Trophoblast cell (in vitro differentiated cells and primary cell): ENCODE measurements at regions not wholly inside any gene's neighbourhood (a gene's known extent, or its start where the extent isn't known, plus 50 kb on each side); places are given as distances from the start of the nearest gene placed in this dataset.
A peak's percentile ranks its signal among the peaks of the same experiment; 100 is the strongest.

Experiments
- DNase-seq, 2 donors: peaks; one replicate each; pipeline ENCODE4 v3.0.0-alpha.2; 2016
- H2AFZ ChIP-seq: 2 replicates; pipeline ENCODE4 v1.6.1; 2013; ENCODE audit warnings: low read length, moderate library complexity, mild to moderate bottlenecking; ENCODE audit not compliant: insufficient read depth, poor library complexity
- H2AK5ac ChIP-seq: 2 replicates; pipeline ENCODE4 v1.6.1; 2013; ENCODE audit warnings: mild to moderate bottlenecking, low read length
- H2BK120ac ChIP-seq: 2 replicates; pipeline ENCODE4 v1.6.1; 2013; ENCODE audit warnings: low read length, mild to moderate bottlenecking, moderate library complexity; ENCODE audit not compliant: insufficient read depth, poor library complexity
- H2BK12ac ChIP-seq: 2 replicates; pipeline ENCODE4 v1.6.1; 2013; ENCODE audit warnings: mild to moderate bottlenecking, low read length, moderate library complexity
- H2BK5ac ChIP-seq: 2 replicates; pipeline ENCODE4 v1.6.1; 2013; ENCODE audit warnings: low read length, low read depth, moderate library complexity, mild to moderate bottlenecking; ENCODE audit not compliant: poor library complexity
- H3K14ac ChIP-seq: 2 replicates; pipeline ENCODE4 v1.6.1; 2013; ENCODE audit warnings: mild to moderate bottlenecking, low read length
- H3K18ac ChIP-seq: 2 replicates; pipeline ENCODE4 v1.6.1; 2013; ENCODE audit warnings: mild to moderate bottlenecking, low read length
- H3K23ac ChIP-seq: 2 replicates; pipeline ENCODE4 v1.6.1; 2013; ENCODE audit warnings: low read length
- H3K27ac ChIP-seq: 2 replicates; pipeline ENCODE4 v1.5.1; 2013; ENCODE audit warnings: low read depth, mild to moderate bottlenecking, inconsistent platforms, low read length, moderate library complexity
- H3K27me3 ChIP-seq: 2 replicates; pipeline ENCODE4 v1.6.1; 2013; ENCODE audit warnings: inconsistent platforms, mild to moderate bottlenecking, low read length, moderate library complexity; ENCODE audit not compliant: insufficient read depth
- H3K36me3 ChIP-seq, 2 experiments: 1 replicate in 1 of 2; 2 replicates in 1 of 2; pipeline ENCODE4 v1.6.1; 2013; ENCODE audit warnings: low read length in 2 of 2, mild to moderate bottlenecking in 2 of 2, moderate library complexity in 1 of 2; ENCODE audit not compliant: insufficient read depth in 2 of 2, control insufficient read depth in 1 of 2
- H3K4ac ChIP-seq: 2 replicates; pipeline ENCODE4 v1.6.1; 2013; ENCODE audit warnings: low read depth, mild to moderate bottlenecking, low read length, moderate library complexity
- H3K4me1 ChIP-seq, 2 experiments: 1 replicate in 1 of 2; 2 replicates in 1 of 2; pipeline ENCODE4 v1.6.1; 2013; ENCODE audit warnings: low read length in 2 of 2, mild to moderate bottlenecking in 2 of 2, moderate library complexity in 1 of 2; ENCODE audit not compliant: insufficient read depth in 2 of 2, control insufficient read depth in 1 of 2
- H3K4me2 ChIP-seq: 2 replicates; pipeline ENCODE4 v1.6.1; 2013; ENCODE audit warnings: inconsistent platforms, mild to moderate bottlenecking, low read length, moderate library complexity
- H3K4me3 ChIP-seq: 2 replicates; pipeline ENCODE4 v1.5.1; 2013; ENCODE audit warnings: mild to moderate bottlenecking, low read depth, low read length, inconsistent platforms
- H3K79me1 ChIP-seq: one replicate; pipeline ENCODE4 v1.6.1; 2013; ENCODE audit warnings: low read length
- H3K79me2 ChIP-seq: 2 replicates; pipeline ENCODE4 v1.6.1; 2013; ENCODE audit warnings: low read length, mild to moderate bottlenecking; ENCODE audit not compliant: control insufficient read depth, insufficient read depth, poor library complexity
- H3K9ac ChIP-seq: 2 replicates; pipeline ENCODE4 v1.6.1; 2013; ENCODE audit warnings: mild to moderate bottlenecking, low read length
- H3K9me3 ChIP-seq: 2 replicates; pipeline ENCODE4 v1.6.1; 2013; ENCODE audit warnings: low read depth, mild to moderate bottlenecking, control low read depth, inconsistent platforms, low read length; ENCODE audit not compliant: insufficient read depth
- H4K12ac ChIP-seq: 2 replicates; pipeline ENCODE4 v1.6.1; 2013; ENCODE audit warnings: low read depth, mild to moderate bottlenecking, low read length, moderate library complexity
- H4K8ac ChIP-seq: 2 replicates; pipeline ENCODE4 v1.6.1; 2013; ENCODE audit warnings: low read depth, mild to moderate bottlenecking, low read length, moderate library complexity
- H4K91ac ChIP-seq: one replicate; pipeline ENCODE4 v1.6.1; 2013; ENCODE audit warnings: low read depth, mild to moderate bottlenecking, low read length, moderate library complexity
- WGBS: extraction: QIAGEN DNeasy Blood & Tissue Kit; methylation state at CpG from one replicate; pipeline ENCODE4 v1.1.7; 2013; ENCODE audit warnings: missing lambda C conversion rate; ENCODE audit not compliant: insufficient read length, insufficient coverage; ENCODE audit errors: extremely low coverage; 5-methylcytosine and 5-hydroxymethylcytosine counted together

DNA sequence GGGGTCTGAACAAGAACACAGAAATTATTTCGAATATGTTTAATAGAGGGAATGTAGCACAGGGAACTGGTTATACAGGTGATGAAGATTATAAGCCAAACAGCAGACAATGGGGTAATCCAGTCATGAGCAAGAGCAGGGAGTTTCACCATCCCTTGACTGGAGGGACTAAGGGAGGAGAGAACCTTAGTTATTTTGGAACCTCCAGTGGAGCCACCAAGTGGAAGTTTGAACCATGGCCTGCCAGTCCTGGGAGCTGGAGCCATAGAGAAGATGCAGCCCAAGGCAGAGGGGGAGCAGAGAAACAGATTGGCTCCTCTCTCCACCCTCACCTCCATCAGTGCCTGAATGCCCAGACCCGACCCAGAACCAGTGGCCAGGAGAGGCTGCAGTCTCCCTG is 264.6 kb upstream of the RASGEF1B start:
- no peak overlapping the region for H2AFZ ChIP-seq
- peaks cover 1% of the 10 kb centered on the region for H3K9me3 ChIP-seq
- no peak overlapping the region for H3K23ac ChIP-seq
- H3K4me3 ChIP-seq = no peak overlapping the region
- no peaks in the 10 kb centered on the region for H3K79me2 ChIP-seq
- no peak overlapping the region for H3K18ac ChIP-seq
- H2AK5ac ChIP-seq = no peak overlapping the region
- no CpG with 5 or more reads among the region's 2 CpGs for WGBS
- H4K12ac ChIP-seq = no peak overlapping the region
- no peak overlapping the region for H3K14ac ChIP-seq
- H3K27ac ChIP-seq = no peak overlapping the region
- no peak overlapping the region for H4K8ac ChIP-seq
- no peaks in the 10 kb centered on the region for H3K36me3 ChIP-seq
- no peaks in the 10 kb centered on the region for H3K79me1 ChIP-seq
- H3K4ac ChIP-seq = no peak overlapping the region
- no peak overlapping the region for H4K91ac ChIP-seq
- no peak overlapping the region for H2BK12ac ChIP-seq
- no peak overlapping the region for H2BK120ac ChIP-seq
- no peak overlapping the region for H3K4me2 ChIP-seq
- DNase-seq = no peak
- no peak overlapping the region for H3K9ac ChIP-seq
- H3K27me3 ChIP-seq = no peaks in the 10 kb centered on the region
- H2BK5ac ChIP-seq = no peak overlapping the region
- H3K4me1 ChIP-seq = peaks cover 0 to 4% of the 10 kb centered on the region in 2 experiments

DNA sequence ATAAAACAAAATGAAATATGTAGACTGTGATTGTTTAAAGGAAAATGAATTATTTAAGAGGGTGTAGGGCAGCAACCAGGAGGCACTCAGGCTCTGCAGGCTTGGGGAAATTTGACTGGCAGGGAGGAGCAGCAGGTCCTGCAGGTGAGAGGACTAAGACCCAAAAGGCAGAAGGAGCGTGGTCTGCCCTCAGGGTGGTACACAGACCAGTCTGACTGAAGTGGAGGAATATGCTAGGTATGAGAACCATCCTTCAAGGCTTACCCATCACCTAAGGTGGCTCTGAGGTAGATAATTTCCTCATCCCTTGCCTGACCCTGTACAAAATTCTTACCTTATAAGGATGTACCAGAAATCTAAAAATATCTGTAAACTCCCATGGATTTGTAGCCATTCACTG is 261.3 kb upstream of the RASGEF1B start:
- no CpG with 5 or more reads among the region's 1 CpG for WGBS
- Histone ChIP-seq H3K9ac (no peak overlapping the region), H3K4ac (no peak overlapping the region), H3K79me1 (no peaks in the 10 kb centered on the region), H2BK120ac (no peak overlapping the region), H3K27ac (no peak overlapping the region), H2AK5ac (no peak overlapping the region), H3K4me2 (no peak overlapping the region), H3K27me3 (no peaks in the 10 kb centered on the region), H4K12ac (no peak overlapping the region), H3K4me3 (no peak overlapping the region), H3K18ac (no peak overlapping the region), H3K36me3 (no peaks in the 10 kb centered on the region), H2AFZ (no peak overlapping the region), H3K9me3 (peaks cover 1% of the 10 kb centered on the region), H2BK5ac (no peak overlapping the region), H3K23ac (no peak overlapping the region), H4K91ac (no peak overlapping the region), H2BK12ac (no peak overlapping the region), H3K14ac (no peak overlapping the region), H3K4me1 (peaks cover 0 to 4% of the 10 kb centered on the region in 2 experiments), H4K8ac (no peak overlapping the region), H3K79me2 (no peaks in the 10 kb centered on the region)
- DNase-seq = peak; percentile 92

DNA sequence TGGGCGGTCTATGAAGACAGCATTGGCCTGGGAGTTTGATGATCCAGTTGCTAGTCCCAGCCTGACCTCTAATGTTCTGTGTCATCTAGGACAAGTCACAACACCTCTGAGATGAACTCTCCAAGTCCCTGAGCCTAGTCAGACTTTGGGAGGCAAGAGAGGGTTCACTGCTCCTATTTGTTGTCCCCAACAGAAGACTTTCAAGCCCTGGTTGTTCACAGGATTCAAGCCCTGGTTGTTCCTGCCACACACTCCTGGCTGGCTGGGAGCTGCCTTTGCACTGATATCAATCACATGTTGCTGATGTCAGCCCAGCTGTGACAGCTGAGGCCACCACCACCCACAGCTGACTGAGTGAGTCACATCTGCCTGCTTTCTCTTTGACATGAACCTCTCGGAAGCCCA is 253.2 kb upstream of the RASGEF1B start:
- Histone ChIP-seq H4K8ac (no peak overlapping the region), H3K4me1 (peaks cover 4 to 5% of the 10 kb centered on the region in 2 experiments), H3K4me2 (no peak overlapping the region), H4K12ac (no peak overlapping the region), H3K9me3 (no peaks in the 10 kb centered on the region), H2AFZ (no peak overlapping the region), H2AK5ac (no peak overlapping the region), H2BK120ac (no peak overlapping the region), H4K91ac (no peak overlapping the region), H3K79me1 (no peaks in the 10 kb centered on the region), H3K27me3 (no peaks in the 10 kb centered on the region), H2BK5ac (no peak overlapping the region), H2BK12ac (no peak overlapping the region), H3K4me3 (no peak overlapping the region), H3K4ac (no peak overlapping the region), H3K27ac (no peak overlapping the region), H3K18ac (no peak overlapping the region), H3K79me2 (no peaks in the 10 kb centered on the region), H3K36me3 (no peaks in the 10 kb centered on the region), H3K23ac (no peak overlapping the region), H3K9ac (no peak overlapping the region), H3K14ac (no peak overlapping the region)
- DNase-seq = peak; percentile 87 to 88
- WGBS = no CpG with 5 or more reads among the region's 2 CpGs

DNA sequence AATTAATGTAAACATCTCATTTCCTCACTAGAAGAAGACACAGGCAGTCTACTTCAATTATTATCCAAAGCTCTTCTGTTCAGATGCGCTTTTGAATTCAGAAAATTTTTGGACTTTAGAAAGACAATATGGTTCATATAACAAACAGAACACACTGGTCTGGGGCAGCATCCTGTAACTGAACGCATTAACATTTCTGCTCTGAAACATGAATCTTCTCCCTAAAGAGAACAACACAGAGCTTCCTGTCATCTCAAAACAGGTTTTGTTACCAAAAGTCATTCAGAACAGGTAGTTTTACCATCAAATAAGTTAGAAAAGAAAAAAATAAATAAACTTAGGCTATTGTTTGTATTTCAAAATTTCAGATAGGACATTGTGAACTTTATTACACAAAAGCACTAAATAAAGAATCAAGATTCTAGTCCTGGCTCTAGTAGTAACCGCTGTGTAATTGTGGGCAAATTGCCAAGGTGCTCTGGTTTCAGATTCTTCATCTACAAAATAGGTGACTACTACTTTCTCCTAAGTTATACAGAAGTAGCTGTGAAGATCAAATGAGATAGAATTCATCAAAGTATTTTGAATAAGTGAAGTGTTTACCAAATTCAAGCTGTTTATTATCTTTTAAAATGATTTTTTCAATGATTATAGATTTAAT is 252.3 kb upstream of the RASGEF1B start:
- no CpG with 5 or more reads among the region's 3 CpGs for WGBS
- no peak overlapping the region for H4K12ac ChIP-seq
- H3K4me1 ChIP-seq = peaks cover 4 to 5% of the 10 kb centered on the region in 2 experiments
- H3K36me3 ChIP-seq = no peaks in the 10 kb centered on the region
- H3K4me3 ChIP-seq = no peak overlapping the region
- no peak overlapping the region for H2BK120ac ChIP-seq
- no peak overlapping the region for H3K23ac ChIP-seq
- no peak overlapping the region for H3K27ac ChIP-seq
- no peak overlapping the region for H4K91ac ChIP-seq
- no peak overlapping the region for H2BK5ac ChIP-seq
- H3K14ac ChIP-seq = no peak overlapping the region
- H3K79me2 ChIP-seq = no peaks in the 10 kb centered on the region
- H3K4me2 ChIP-seq = no peak overlapping the region
- no peak overlapping the region for H3K4ac ChIP-seq
- H2AFZ ChIP-seq = no peak overlapping the region
- H3K9me3 ChIP-seq = no peaks in the 10 kb centered on the region
- H3K18ac ChIP-seq = no peak overlapping the region
- peak in 1 of 2 donors; percentile 24 for DNase-seq
- no peaks in the 10 kb centered on the region for H3K27me3 ChIP-seq
- no peak overlapping the region for H2BK12ac ChIP-seq
- no peak overlapping the region for H4K8ac ChIP-seq
- no peaks in the 10 kb centered on the region for H3K79me1 ChIP-seq
- no peak overlapping the region for H3K9ac ChIP-seq
- no peak overlapping the region for H2AK5ac ChIP-seq
